ENCODE measurements at regions not wholly inside any gene's neighbourhood (a gene's known extent, or its start where the extent isn't known, plus 50 kb on each side); places are given as distances from the start of the nearest gene placed in this dataset.

DNA sequence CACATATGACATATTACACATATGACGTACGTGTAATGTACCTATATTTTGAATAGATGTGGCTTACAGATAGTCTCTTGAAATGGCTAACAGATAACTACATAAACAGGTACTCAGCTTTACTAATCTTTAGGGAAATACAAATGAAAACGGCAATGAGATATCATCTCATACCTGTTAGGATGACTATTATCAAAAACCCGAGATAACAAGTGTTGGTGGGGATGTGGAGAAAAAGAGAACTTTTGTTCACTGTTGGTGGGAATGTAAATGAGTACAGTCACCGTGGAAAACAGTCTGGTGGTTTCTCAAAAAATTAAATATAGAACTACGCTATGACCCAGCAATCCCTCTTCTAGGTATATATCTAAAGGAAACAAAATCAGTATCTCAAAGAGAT is 247.6 kb downstream of the ETS1 start:
- TF ChIP-seq, protein P1, sequence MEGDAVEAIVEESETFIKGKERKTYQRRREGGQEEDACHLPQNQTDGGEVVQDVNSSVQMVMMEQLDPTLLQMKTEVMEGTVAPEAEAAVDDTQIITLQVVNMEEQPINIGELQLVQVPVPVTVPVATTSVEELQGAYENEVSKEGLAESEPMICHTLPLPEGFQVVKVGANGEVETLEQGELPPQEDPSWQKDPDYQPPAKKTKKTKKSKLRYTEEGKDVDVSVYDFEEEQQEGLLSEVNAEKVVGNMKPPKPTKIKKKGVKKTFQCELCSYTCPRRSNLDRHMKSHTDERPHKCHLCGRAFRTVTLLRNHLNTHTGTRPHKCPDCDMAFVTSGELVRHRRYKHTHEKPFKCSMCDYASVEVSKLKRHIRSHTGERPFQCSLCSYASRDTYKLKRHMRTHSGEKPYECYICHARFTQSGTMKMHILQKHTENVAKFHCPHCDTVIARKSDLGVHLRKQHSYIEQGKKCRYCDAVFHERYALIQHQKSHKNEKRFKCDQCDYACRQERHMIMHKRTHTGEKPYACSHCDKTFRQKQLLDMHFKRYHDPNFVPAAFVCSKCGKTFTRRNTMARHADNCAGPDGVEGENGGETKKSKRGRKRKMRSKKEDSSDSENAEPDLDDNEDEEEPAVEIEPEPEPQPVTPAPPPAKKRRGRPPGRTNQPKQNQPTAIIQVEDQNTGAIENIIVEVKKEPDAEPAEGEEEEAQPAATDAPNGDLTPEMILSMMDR (IDR thresholded peaks at IDR 0.05), result no peak
- no peak for TF ChIP-seq POLR2AphosphoS5 (IDR thresholded peaks at IDR 0.05)

Data from prostate gland (tissue), 2 donors.